HL-60 (cell line): ENCODE measurements at regions not wholly inside any gene's neighbourhood (a gene's known extent, or its start where the extent isn't known, plus 50 kb on each side); places are given as distances from the start of the nearest gene placed in this dataset.
A peak's percentile ranks its signal among the peaks of the same experiment; 100 is the strongest.

Experiments used
- DNase-seq, 2 experiments: peaks; one replicate each; pipeline ENCODE4 v3.0.0-alpha.2; 2010 to 2020; ENCODE audit warnings: low read depth in 1 of 2, low spot score in 1 of 2
- H3K27ac ChIP-seq: fragments of 250-450 bp; sonication (Bioruptor Pico); replicated peaks from 2 replicates; pipeline ENCODE4 v1.5.1; 2020; ENCODE audit warnings: mild to moderate bottlenecking, moderate library complexity
- H3K27me3 ChIP-seq: fragments of 250-450 bp; sonication (Bioruptor Pico); 2 replicates; pipeline ENCODE4 v1.5.1; 2021; ENCODE audit warnings: mild to moderate bottlenecking, moderate library complexity; ENCODE audit not compliant: insufficient read depth, poor library complexity, severe bottlenecking
- H3K4me3 ChIP-seq: replicated peaks from 2 replicates; pipeline ENCODE4 v1.5.1; 2011; ENCODE audit warnings: mild to moderate bottlenecking, control low read depth, low read length; ENCODE audit not compliant: insufficient read depth
- CTCF ChIP-seq: IDR thresholded peaks from one replicate; pipeline ENCODE4 v1.5.1; 2011; ENCODE audit warnings: low read length, control low read depth, inconsistent platforms; ENCODE audit not compliant: insufficient read depth
- GABPA ChIP-seq: IDR thresholded peaks from 2 replicates; pipeline ENCODE4 v1.6.1; 2012; ENCODE audit warnings: low read depth
- POLR2AphosphoS5 ChIP-seq: IDR thresholded peaks from 2 replicates; pipeline ENCODE4 v1.6.1; 2012; ENCODE audit warnings: low read depth
- REST ChIP-seq: IDR thresholded peaks from 2 replicates; pipeline ENCODE4 v1.6.1; 2012; ENCODE audit warnings: low read depth; ENCODE audit not compliant: insufficient replicate concordance
- SPI1 ChIP-seq: IDR thresholded peaks from 2 replicates; pipeline ENCODE4 v1.6.1; 2012; ENCODE audit warnings: low read depth, mild to moderate bottlenecking, borderline replicate concordance

DNA sequence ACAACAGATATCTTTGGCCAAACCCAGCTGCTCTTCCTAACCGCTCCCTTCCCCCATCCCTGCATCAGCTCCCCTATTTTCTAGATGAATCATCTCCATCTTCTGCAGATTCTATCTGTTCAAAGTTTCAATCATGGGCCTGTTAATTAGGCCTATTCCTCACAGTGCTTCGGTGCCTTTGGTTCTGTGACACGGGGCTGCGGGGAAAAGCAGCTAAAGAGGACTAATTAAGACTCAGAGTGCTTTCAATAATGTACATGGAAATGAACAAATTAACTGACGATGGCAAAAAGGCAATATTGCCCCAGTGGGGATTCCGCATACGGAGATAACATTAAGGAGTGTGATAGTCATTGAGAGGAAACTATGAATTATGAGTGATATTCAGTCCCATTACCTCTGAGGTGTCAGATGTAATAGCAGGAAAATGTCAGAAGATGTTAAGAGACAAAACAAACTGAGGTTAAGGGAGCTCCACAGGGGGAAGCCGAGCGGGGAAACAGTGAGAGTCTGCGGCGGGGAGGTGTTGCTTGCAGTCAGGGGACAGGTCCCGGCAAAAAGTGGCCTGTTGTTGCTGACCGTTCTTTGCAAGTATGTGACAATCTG lies 716.9 kb downstream of the TYW1 start:
- H3K27me3 ChIP-seq: no peaks in the 10 kb centered on the region
- H3K27ac ChIP-seq: no peak overlapping the region
- no peak for TF ChIP-seq POLR2AphosphoS5
- TF ChIP-seq SPI1: no peak
- no peak for TF ChIP-seq GABPA
- TF ChIP-seq REST: no peak
- no peak for TF ChIP-seq CTCF
- H3K4me3 ChIP-seq: no peak overlapping the region
- DNase-seq: no peak

DNA sequence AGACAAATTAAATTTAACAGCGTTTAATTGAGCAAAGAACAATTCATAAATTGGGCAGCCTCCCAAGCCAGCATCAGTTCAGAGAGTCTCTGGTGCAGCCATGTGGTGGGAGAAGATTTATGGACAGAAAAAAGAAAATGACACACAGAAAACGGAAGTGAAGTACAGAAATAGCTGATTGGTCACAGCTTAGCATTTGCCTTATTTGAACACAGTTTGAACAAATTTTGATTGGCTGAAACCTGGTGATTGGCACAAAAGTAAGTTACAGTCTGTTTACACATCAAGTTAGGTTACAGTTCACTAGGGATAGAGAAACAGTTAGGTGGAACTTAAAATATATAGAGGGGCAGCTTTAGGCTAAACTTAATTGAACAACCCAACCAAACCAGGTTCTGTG lies 720.1 kb downstream of the TYW1 start:
- no peak overlapping the region for H3K4me3 ChIP-seq
- H3K27ac ChIP-seq: no peak overlapping the region
- no peak for TF ChIP-seq REST
- TF ChIP-seq SPI1: peak; percentile 26; the same call in 1 of the 2 replicates
- H3K27me3 ChIP-seq: no peaks in the 10 kb centered on the region
- DNase-seq: no peak

- Histone ChIP-seq H3K27me3 (no peaks in the 10 kb centered on the region), H3K27ac (no peak overlapping the region), H3K4me3 (no peak overlapping the region)
- no peak for TF ChIP-seq POLR2AphosphoS5
- DNase-seq: no peak
Measured at GRCh38 chr7:67723591-67723990, 727.0 kb downstream of the TYW1 start.

DNA sequence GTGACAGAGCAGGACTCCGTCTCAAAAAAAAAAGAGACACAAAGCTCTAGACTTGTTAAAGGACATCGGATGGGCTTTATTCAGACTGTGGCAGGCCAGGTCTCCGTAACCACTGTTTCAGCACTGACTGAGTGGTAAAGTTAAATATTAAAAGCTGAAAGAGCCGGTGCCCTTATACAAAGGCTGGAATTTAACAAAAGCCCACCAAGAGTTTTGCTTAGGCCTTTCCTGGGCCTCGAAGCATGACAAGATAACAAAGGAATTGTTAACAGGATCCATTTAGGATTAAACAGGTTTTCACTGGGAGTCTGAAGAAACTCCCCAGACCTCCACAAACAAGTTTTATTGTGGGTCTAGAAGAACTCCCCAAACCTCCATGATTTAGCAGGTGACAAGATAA lies 727.8 kb downstream of the TYW1 start:
- TF ChIP-seq POLR2AphosphoS5: no peak
- no peak for TF ChIP-seq REST
- no peak for TF ChIP-seq SPI1
- no peak for TF ChIP-seq GABPA
- TF ChIP-seq CTCF: no peak
- DNase-seq: no peak
- H3K4me3 ChIP-seq: no peak overlapping the region
- no peaks in the 10 kb centered on the region for H3K27me3 ChIP-seq
- no peak overlapping the region for H3K27ac ChIP-seq
